GM23338 (cell line): ENCODE measurements at regions not wholly inside any gene's neighbourhood (a gene's known extent, or its start where the extent isn't known, plus 50 kb on each side); places are given as distances from the start of the nearest gene placed in this dataset.

Source experiments
- ATAC-seq: fragments of 200-7000 bp; cut with Tn5 transposase; 3 replicates; pipeline ENCODE4 v1.9.1; 2020
- DNase-seq: peaks from one replicate; pipeline ENCODE4 v3.0.0-alpha.2; 2015; ENCODE audit warnings: low spot score
- H2AFZ ChIP-seq: fragments of 200-600 bp; sonication (generic); 2 replicates; pipeline ENCODE4 v1.8.0; 2016; ENCODE audit warnings: antibody characterized with exemption, mild to moderate bottlenecking, moderate library complexity
- H3F3A ChIP-seq: fragments of 200-600 bp; sonication (generic); replicated peaks from 2 replicates; pipeline ENCODE4 v1.8.0; 2017; ENCODE audit warnings: antibody characterized with exemption, mixed run types, low read depth
- H3K27ac ChIP-seq: fragments of 200-600 bp; sonication (generic); 2 replicates; pipeline ENCODE4 v1.6.1; 2016; ENCODE audit warnings: low read depth
- H3K27me3 ChIP-seq: fragments of 200-600 bp; sonication (generic); 2 replicates; pipeline ENCODE4 v1.8.0; 2016; ENCODE audit warnings: mild to moderate bottlenecking, mixed run types, moderate library complexity; ENCODE audit not compliant: insufficient read depth
- H3K36me3 ChIP-seq: fragments of 200-600 bp; sonication (generic); 2 replicates; pipeline ENCODE4 v1.8.0; 2016; ENCODE audit warnings: mild to moderate bottlenecking; ENCODE audit not compliant: insufficient read depth
- H3K4me1 ChIP-seq: fragments of 200-600 bp; sonication (generic); 2 replicates; pipeline ENCODE4 v1.8.0; 2016; ENCODE audit warnings: mild to moderate bottlenecking, moderate library complexity; ENCODE audit not compliant: insufficient read depth
- H3K4me2 ChIP-seq: fragments of 200-600 bp; sonication (generic); 2 replicates; pipeline ENCODE4 v1.7.1; 2017; ENCODE audit warnings: mixed run types
- H3K4me3 ChIP-seq: fragments of 200-600 bp; sonication (generic); 2 replicates; pipeline ENCODE4 v1.6.1; 2016; ENCODE audit warnings: mixed run types
- H3K79me2 ChIP-seq: fragments of 200-600 bp; sonication (generic); replicated peaks from 2 replicates; pipeline ENCODE4 v1.8.0; 2017; ENCODE audit warnings: mild to moderate bottlenecking; ENCODE audit not compliant: insufficient read depth
- H3K9me2 ChIP-seq: fragments of 200-600 bp; sonication (generic); 2 replicates; pipeline ENCODE4 v1.8.0; 2017; ENCODE audit not compliant: insufficient read depth
- H4K20me1 ChIP-seq: fragments of 200-600 bp; sonication (generic); replicated peaks from 2 replicates; pipeline ENCODE4 v1.8.0; 2017; ENCODE audit warnings: mild to moderate bottlenecking; ENCODE audit not compliant: insufficient read depth
- H3K27ac Mint-ChIP-seq: 2 replicates; pipeline ENCODE4 v1.8.0; 2020; ENCODE audit warnings: inconsistent platforms, mild to moderate bottlenecking, moderate library complexity, mixed read lengths
- H3K27me3 Mint-ChIP-seq: 3 replicates; pipeline ENCODE4 v1.8.0; 2022; ENCODE audit warnings: low read depth, mild to moderate bottlenecking, moderate library complexity, mixed read lengths, inconsistent platforms; ENCODE audit not compliant: insufficient read depth, poor library complexity
- H3K36me3 Mint-ChIP-seq: 3 replicates; pipeline ENCODE4 v1.8.0; 2021; ENCODE audit warnings: low read depth, mild to moderate bottlenecking, inconsistent platforms, moderate library complexity, mixed read lengths
- H3K4me1 Mint-ChIP-seq: 3 replicates; pipeline ENCODE4 v1.8.0; 2020; ENCODE audit warnings: mild to moderate bottlenecking, inconsistent platforms, mixed read lengths
- H3K4me3 Mint-ChIP-seq: 3 replicates; pipeline ENCODE4 v1.8.0; 2021; ENCODE audit warnings: moderate library complexity, mild to moderate bottlenecking, inconsistent platforms, mixed read lengths
- H3K9me3 Mint-ChIP-seq: 3 replicates; pipeline ENCODE4 v1.8.0; 2020; ENCODE audit warnings: moderate library complexity, mild to moderate bottlenecking, inconsistent platforms, mixed read lengths
- CREB1 ChIP-seq: fragments of 250-450 bp; sonication (Bioruptor Pico); IDR thresholded peaks from 2 replicates; pipeline ENCODE4 v1.5.0; 2020; ENCODE audit warnings: low read depth, mild to moderate bottlenecking, moderate library complexity
- CTCF ChIP-seq, 2 experiments: fragments of 200-600 bp in 1 of 2; sonication (generic) in 1 of 2; conservative IDR thresholded peaks; 2 replicates each; pipeline versions ENCODE4 v1.5.1 to v1.6.1; 2016 to 2017; ENCODE audit warnings: antibody characterized with exemption in 2 of 2, low read depth in 2 of 2, mild to moderate bottlenecking in 2 of 2, moderate library complexity in 1 of 2
- EZH2 ChIP-seq: fragments of 200-600 bp; sonication (generic); IDR thresholded peaks from one replicate; pipeline ENCODE4 v1.8.0; 2017; ENCODE audit warnings: antibody characterized with exemption, mild to moderate bottlenecking, low read depth; ENCODE audit not compliant: unreplicated experiment
- EZH2phosphoT487 ChIP-seq: fragments of 200-600 bp; sonication (generic); IDR thresholded peaks from one replicate; pipeline ENCODE4 v1.8.1; 2018; ENCODE audit warnings: antibody characterized with exemption; ENCODE audit not compliant: unreplicated experiment
- JUNB ChIP-seq: IDR thresholded peaks from one replicate; pipeline ENCODE4 v1.6.1; 2016; ENCODE audit warnings: antibody characterized with exemption; ENCODE audit not compliant: unreplicated experiment
- NANOG ChIP-seq: IDR thresholded peaks from 2 replicates; pipeline ENCODE4 v1.6.1; 2016; ENCODE audit warnings: antibody characterized with exemption, borderline replicate concordance
- POLR2AphosphoS5 ChIP-seq: IDR thresholded peaks from 2 replicates; pipeline ENCODE4 v1.6.1; 2016; ENCODE audit warnings: antibody characterized with exemption, low read depth
- REST ChIP-seq: IDR thresholded peaks from one replicate; pipeline ENCODE4 v1.6.1; 2018; ENCODE audit warnings: antibody characterized with exemption; ENCODE audit not compliant: unreplicated experiment
- STAT1 ChIP-seq: IDR thresholded peaks from one replicate; pipeline ENCODE4 v1.6.1; 2016; ENCODE audit warnings: antibody characterized with exemption; ENCODE audit not compliant: unreplicated experiment
- ZNF114 ChIP-seq: fragments of 250-450 bp; sonication (Bioruptor Pico); IDR thresholded peaks from 2 replicates; pipeline ENCODE4 v1.5.0; 2020; ENCODE audit warnings: mild to moderate bottlenecking, moderate library complexity
- ZNF331 ChIP-seq: fragments of 250-450 bp; sonication (Bioruptor Pico); IDR thresholded peaks from 2 replicates; pipeline ENCODE4 v1.5.0; 2020; ENCODE audit warnings: low read depth, mild to moderate bottlenecking, moderate library complexity
- ZNF462 ChIP-seq: fragments of 250-450 bp; sonication (Bioruptor Pico); IDR thresholded peaks from 2 replicates; pipeline ENCODE4 v1.5.0; 2020; ENCODE audit warnings: mild to moderate bottlenecking, moderate library complexity
- TF ChIP-seq, protein P1 (sequence below): IDR thresholded peaks from 2 replicates; pipeline ENCODE4 v1.6.1; 2016; ENCODE audit warnings: antibody characterized with exemption

GRCh38 chr18:24877066-24877465 lies 416.6 kb downstream of the HRH4 start (continued):
- TF ChIP-seq ZNF331 = no peak
- no peak for TF ChIP-seq STAT1
- TF ChIP-seq NANOG = no peak
- TF ChIP-seq CREB1 (CRISPR knock-in tag) = no peak

GRCh38 chr18:24877546-24877945 lies 417.1 kb downstream of the HRH4 start:
- H2AFZ ChIP-seq = no peak overlapping the region; the same call in 1 of the 2 replicates
- TF ChIP-seq, protein P1, sequence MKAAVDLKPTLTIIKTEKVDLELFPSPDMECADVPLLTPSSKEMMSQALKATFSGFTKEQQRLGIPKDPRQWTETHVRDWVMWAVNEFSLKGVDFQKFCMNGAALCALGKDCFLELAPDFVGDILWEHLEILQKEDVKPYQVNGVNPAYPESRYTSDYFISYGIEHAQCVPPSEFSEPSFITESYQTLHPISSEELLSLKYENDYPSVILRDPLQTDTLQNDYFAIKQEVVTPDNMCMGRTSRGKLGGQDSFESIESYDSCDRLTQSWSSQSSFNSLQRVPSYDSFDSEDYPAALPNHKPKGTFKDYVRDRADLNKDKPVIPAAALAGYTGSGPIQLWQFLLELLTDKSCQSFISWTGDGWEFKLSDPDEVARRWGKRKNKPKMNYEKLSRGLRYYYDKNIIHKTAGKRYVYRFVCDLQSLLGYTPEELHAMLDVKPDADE = no peak
- TF ChIP-seq CTCF (conservative IDR thresholded peaks at IDR 0.05; ENCODE audit: low read depth in 2 of 2) (no peak), NANOG (no peak), EZH2 (no peak), ZNF331 (no peak), CREB1 (CRISPR knock-in tag) (no peak), JUNB (no peak), ZNF114 (CRISPR knock-in tag) (no peak), ZNF462 (CRISPR knock-in tag) (no peak), STAT1 (no peak), EZH2phosphoT487 (no peak), REST (no peak), POLR2AphosphoS5 (no peak)
- H3K27me3 ChIP-seq = no peaks in the 10 kb centered on the region
- Mint-ChIP-seq H3K27ac (no peak overlapping the region), H3K9me3 (no peaks in the 10 kb centered on the region), H3K36me3 (no peaks in the 10 kb centered on the region), H3K4me3 (no peak overlapping the region), H3K27me3 (no peaks in the 10 kb centered on the region), H3K4me1 (peaks cover 2% of the 10 kb centered on the region; the same call in 2 of the 3 replicates)
- DNase-seq = no peak
- no peaks in the 10 kb centered on the region for H3F3A ChIP-seq
- no peaks in the 10 kb centered on the region; the same call in 1 of the 2 replicates for H3K4me1 ChIP-seq
- H3K36me3 ChIP-seq = no peaks in the 10 kb centered on the region
- ATAC-seq = no peak
- peaks cover 15% of the 10 kb centered on the region for H3K9me2 ChIP-seq
- H3K4me3 ChIP-seq = no peak overlapping the region
- no peak overlapping the region for H3K27ac ChIP-seq
- no peak overlapping the region for H3K4me2 ChIP-seq
- H3K79me2 ChIP-seq = no peaks in the 10 kb centered on the region
- no peaks in the 10 kb centered on the region for H4K20me1 ChIP-seq
